Fibroblast of skin of right biceps (primary cell): ENCODE measurements at regions not wholly inside any gene's neighbourhood (a gene's known extent, or its start where the extent isn't known, plus 50 kb on each side); places are given as distances from the start of the nearest gene placed in this dataset.
A peak's percentile ranks its signal among the peaks of the same experiment; 100 is the strongest.
"Not testable (repeated sequence)": the region's sequence is repeated elsewhere in the genome, so short reads cannot be mapped to it uniquely, and the experiment has no call there.

Experiments
- DNase-seq: peaks from one replicate; pipeline ENCODE4 v3.0.0-alpha.2; 2013

DNA sequence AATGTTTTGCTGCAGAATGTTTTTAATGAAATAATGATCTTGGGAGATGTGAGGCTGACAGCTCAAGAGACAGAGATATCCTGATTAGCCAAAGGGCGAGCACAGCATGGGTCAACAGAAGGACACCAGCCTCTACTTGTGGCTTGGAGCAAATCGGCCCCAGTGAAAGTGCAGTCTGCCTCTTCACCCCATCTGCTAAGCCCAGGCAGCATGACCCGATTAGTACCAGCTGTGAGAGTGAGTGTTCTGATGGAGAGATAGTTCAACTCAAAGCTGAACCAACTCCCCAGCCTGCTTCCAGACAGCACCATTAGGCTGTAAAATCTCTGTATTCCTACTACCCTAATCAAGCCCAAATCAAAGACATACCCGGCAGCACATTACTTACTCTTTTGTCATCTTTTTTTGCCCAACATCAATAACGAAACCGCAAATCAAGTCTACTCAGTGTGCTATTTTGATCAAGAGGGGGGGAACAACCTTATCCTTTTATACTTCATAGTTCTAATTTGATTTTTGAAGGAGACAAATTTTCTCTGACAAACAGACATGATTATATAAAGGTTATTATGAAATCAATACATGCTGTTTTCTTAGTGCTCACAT lies 514.1 kb upstream of the NRSN1 start:
- peak; percentile 6 for DNase-seq

DNA sequence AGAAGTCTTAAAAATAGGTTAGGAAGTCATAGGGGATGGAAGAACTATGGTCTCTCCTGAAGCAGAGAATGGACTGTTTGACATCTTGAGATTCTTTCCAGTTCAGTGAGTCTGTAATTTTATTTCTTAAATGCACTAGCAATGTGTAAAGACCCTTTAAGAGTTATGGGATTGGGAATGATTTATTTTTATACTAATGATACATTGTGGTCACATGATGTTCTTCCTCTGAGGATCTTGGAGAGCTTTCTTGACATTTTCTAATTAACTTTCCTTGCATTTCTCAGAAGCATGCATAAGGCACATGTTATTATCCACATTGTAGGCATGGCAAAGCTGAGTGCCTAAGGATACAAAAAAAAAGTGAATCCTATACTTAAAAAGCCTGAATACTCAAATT lies 507.6 kb upstream of the NRSN1 start:
- no peak for DNase-seq

DNA sequence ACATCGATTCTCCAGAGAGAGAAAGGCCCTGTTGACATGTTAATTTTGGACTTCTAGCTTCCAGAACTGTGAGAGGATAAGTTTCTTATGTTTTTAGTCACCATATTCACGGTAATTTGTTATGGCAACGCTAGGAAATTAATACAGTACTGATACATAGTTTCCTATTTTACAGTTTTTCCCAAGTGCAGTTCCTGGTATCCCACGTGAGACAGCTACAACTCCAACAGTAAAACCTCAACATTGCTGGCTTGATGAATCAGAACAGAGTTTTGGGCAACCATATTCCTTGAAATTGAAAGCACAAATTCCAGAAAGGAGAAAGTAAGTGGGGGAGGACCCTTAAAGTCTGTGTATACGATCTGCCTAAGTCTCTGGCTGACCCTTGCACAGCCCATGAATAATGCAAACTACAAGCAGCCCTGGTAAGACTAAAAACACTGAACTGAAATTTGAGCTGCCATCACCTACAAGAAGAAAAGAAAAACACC lies 505.1 kb upstream of the NRSN1 start:
- peak; percentile 86 for DNase-seq

DNA sequence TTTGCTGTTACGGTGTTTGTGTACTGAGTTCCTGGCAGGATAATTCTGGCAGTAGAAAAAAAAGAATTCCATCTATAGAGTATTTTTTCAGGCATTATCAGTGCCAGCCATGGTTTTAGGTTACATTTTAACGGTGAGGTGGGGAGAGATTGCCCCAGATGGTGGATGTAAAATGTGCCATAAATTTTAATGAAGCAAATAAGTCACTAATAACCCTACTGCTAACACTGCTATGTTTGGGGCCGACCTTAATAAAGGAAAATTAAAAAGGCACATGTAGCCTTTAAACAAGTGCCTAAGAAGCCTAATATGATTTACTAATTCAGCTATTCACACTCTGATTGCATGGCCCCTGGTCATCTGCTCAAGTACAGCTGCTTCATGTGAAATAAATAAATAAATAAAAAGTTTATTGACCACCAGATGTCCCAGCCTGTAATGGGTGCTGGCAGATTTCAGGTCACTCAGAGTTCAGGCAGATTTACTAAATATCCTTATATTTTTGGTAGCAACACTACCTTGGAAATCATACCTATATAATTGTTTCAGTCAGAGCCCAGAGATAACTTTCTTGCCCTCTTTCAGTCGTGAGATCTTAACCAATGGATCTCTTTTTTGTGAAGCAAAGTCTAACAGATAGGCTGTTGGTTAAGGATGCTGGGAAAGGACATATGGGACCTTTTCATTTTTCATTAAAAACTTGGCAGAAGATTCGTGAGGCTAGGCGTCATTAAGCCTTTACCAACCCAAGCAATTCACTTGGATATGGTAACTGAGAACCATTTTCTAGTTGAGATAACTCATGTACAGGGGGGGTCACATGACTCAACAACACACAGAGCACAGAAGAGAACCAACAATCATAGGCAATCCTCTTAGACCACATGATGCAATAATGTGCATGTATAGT lies 495.0 kb upstream of the NRSN1 start:
- no peak for DNase-seq

DNA sequence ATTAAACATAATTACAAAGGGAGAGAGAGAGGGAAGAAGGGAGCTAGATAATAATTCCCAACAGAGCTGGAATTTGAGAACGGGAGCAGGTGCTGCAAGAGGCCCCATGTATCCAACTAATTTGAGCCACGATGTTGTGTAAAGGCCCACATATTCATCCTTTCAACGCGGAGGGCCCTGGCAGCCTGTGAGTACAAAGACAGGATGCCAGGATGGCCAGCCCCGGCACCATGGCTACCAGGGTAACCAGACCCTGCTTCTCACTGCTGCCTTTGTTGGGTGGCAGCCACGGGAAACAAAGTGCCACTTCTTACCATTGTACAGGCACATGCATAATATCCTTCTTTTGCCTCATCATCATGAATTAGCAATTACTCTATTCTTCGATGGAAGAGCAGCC lies 492.0 kb upstream of the NRSN1 start:
- no peak for DNase-seq

DNA sequence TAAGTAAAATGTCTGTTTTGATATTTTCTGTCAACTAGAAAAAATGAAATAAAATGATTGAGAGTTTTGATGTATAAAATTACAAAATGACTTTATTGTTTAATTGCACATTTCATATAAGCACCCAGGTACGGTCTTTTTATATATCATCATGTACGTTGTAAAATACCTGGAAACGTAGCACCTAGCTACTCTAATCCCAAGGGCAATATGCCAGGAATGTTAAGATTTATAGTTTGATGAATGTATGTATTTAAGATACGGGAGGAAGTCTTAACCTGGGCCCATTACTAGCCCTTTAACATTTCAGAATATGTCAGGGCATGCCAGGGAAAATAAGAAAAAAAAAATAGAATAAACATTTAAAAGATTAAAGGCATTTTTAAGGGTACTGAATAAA lies 490.9 kb upstream of the NRSN1 start:
- no peak for DNase-seq

DNA sequence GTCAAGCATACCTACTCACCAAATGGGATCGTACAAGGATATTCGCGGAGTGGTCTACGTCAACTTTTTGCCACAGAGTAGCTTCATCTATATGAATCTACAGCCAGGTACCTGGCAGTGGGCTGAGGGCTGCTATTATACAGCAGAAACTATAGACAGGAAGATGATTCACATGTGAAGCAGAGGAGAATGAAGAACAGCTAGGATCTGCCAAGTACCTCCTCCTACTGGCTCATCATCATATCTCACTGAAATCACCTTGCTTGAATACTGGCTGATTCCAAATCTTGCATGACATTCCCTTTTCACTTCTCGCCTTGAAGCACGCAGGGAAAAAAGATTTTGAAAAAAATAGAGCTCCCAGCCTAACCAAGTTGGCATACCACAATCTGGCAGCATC lies 488.7 kb upstream of the NRSN1 start:
- no peak for DNase-seq

DNA sequence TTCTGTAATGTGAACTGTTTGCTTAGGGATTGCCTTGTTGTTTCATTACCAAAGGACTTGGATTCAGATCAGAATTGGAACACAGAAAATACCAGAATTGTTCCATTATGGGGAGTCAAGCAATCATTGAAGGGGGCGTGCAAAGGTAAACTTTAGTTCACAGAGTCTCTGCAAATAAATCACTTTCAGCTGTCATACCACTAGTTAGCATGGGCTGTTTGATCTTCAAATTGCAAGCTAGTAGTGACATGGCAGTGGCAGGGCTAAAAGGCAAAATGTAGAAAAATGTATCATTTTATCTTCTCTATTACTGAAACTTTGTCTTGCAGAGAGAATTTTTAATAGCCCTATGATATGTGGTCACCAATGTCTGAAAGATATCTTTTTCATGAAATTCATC lies 483.2 kb upstream of the NRSN1 start:
- DNase-seq: no peak

DNA sequence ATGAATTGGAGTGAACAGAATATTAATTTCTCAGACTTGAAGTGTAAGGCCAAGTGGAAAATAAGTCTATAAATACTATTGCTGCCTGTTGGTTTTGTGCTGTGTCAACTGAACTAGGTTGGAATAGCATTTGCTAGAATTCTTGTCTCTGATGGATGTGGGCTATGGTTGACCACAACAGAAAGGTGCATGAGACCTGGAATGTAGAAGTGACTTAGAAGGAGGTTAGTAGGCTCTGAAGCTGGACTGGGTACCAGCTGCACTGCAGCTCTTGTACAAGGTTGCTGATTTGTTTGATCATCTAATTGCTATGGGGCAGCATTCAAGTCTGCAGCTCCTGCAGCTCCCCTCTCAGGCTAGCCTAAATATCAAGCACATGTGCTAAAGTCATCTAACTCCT lies 479.0 kb upstream of the NRSN1 start:
- DNase-seq: no peak

DNA sequence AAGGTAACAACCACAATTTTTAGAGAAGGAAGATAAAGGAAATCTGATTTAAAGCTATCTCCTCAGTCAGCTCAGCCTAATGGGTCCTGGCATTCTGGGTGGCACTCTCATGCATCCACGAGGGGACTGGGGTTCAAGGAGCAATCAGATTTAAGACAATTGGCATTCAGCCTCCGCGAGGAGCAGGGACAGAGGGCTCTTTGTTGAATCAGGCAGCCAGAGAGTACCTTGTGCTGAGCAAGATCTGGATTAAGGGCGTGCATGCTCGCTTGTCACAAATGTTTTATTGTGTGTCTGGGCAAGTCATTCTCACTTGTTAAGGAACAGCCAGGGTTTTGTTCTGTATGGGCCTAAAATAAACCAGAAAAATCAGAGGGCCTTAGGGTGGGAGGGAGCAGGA lies 475.3 kb upstream of the NRSN1 start:
- no peak for DNase-seq

DNA sequence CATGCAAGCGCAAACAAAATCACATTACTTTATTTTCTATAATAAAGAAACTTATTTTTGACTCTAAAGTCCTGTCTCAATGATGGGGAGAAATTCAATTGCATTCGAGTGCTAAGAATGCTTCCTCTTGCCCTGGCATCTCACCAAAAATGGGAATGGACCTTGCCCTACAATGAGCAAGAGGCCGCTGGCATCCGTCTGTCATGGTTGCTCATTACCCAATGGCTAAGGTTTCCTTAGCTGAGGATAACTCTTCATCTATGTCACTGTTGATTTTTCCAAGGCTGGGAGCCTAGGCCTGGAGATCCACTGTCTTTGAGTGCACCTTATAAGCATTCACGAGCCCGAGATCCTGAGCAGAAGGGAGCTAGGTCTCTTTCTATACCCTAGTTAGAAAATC lies 471.3 kb upstream of the NRSN1 start:
- no peak for DNase-seq

DNA sequence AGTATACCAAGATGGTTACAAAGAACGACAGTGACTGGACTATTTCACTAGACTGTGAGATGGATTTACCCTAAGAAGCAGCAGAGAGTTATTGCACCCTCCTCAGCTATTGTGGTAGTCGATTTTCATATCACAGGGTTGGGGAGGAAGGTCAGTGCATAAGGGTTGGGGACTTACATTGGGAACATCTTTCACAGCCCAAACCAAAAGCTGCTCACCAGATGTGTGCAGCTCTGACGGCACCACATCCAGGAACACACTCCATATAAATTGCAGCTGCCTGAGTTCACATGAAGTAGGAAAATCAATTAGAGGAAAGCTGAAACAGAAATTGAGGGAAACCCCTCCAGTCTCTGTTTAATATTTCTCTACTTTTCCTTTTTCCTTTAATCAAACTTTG lies 470.5 kb upstream of the NRSN1 start:
- no peak for DNase-seq

DNA sequence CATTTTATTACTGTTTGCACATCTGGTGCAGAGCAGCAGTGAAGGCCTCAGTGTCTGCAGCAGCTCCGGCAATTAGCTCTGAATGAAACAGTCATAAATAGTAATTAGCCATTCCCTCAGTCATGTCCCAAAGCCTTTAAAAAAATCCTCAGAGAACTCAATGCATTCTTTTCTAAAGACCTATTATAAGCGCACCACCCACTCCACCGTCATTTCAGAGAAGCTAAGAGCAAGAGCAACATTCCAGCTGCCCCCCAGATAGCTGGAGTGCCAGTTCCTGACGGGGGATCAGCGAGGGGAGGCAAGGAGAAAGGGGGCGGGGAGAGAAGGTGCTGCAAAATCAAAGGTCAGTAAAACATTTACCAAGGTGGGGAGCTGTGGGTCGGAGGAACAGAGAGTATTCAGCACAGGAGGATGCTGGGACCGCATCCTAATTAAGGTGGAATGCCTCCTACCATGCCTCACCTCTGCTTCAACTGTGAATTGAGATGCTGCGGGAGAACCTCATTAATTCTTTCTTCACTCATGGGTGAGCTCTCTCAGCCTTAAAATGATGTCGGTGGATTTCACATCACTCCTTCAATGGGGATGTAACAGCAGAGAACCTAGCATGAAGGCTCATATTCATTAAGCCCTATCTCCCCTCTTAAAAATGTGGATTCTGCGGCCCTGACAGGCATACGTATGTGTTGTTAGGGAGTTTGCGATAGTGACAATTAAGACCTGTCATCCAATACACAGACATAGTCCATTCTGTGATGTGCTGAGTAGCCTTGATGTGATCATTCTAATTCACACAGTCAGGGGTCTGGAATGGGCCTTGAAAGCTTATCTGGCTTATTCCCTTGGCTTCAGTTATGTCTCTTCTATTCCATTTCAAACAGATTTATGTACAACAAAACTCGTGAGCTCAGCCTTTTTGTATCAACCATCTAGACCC lies 469.5 kb upstream of the NRSN1 start:
- DNase-seq: peak; percentile 5

DNA sequence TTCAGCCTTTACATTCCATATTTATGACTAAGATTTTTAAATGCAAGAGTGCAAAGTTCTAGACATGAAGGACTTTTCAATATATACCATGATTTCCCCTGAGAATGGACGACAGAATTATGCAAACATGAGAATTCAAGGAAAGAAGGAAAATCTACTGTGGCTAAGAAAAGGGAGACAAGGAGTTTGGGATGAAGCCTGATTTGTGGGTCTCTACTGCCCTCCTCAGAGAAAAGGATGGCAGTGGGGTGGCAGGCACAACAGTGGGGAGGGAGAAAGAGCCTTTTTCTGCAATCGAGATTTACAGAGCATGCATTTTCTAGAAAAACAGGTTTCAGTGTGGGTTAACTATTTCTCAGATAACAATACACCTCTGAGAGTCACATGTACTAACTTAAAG lies 466.9 kb upstream of the NRSN1 start:
- DNase-seq: peak; percentile 30

DNA sequence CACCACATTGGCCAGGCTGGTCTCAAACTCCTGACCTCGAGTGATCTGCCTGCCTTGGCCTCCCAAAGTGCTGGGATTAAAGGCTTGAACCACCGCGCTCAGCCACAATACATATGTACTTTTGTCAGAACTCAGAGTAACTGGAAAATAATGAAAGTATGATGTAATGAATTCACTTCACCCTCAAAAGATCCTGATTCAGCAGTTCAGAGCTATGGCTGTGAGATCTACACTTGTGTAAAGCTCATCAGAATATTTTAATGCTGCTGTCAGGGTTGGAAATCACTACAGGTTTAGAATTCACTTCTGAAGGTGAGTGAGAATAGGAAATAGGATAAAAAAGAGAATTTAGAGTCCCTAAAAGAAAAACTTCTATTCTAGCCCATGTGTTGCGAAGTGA lies 464.5 kb upstream of the NRSN1 start:
- no peak for DNase-seq

DNA sequence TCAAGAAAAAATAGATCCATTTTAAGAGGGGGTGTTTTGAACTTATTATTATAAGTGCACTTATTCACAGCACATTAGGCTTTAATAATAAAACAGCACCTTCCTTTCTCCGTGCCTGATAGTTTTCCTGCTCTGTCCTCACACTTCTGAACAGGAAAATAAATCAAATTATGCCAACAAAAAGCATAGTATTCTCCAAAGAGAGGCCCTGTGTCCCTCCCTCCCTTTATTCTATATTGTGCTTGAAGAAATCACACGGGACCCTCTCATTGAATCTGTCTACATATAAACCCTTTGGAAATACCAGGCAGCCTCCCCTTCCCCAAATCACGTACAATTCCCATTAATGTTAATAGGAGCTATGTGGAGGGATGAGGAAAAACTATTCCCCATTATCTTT lies 462.9 kb upstream of the NRSN1 start:
- no peak for DNase-seq

DNA sequence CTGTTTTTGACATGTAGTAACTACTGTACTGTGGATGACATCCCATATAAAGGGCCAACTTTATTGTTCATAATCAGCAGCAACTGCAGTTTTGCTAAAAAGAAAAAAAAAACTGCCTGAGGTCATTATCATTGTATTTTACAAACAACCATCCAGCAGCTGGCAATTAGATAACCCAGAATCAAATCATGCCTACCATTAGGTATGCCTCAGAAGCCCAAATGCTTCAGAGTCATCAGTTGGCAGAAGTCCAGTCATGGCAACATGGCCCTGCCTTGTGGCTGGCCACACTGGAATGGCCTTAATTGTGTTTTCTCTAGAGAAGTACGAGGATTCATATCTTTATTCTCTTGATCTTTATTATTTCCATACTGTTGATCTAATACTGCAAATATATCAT lies 462.4 kb upstream of the NRSN1 start:
- no peak for DNase-seq

DNA sequence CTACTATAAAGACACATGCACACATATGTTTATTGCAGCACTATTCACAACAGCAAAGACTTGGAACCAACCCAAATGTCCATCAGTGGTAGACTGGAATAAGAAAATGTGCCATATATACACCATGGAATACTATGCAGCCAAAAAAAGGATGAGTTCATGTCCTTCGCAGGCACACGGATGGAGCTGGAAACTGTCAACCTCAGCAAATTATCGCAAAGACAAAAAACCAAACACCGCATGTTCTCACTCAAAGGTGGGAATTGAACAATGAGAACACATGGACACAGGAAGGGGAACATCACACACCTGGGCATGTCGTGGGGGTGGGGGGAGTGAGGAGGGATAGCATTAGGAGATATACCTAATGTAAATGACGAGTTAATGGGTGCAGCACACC lies 460.1 kb upstream of the NRSN1 start:
- DNase-seq: not testable (repeated sequence)

DNA sequence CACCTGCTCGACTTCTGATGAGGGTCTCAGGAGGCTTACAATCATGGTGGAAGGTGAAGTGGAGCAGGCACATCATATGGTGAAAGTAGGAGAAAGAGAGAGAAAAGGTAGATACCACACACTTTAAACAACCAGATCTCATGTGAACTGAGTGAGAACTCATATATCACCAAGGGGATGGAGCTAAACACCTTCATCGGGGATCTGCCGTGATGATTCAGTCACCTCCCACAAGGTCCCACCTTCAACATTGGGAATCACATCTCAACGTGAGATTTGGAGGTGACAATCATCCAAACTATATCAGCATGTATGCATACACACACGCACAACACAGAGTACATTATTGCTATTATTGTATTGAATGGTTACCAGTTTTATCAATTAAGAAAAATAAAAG lies 453.3 kb upstream of the NRSN1 start:
- no peak for DNase-seq

DNA sequence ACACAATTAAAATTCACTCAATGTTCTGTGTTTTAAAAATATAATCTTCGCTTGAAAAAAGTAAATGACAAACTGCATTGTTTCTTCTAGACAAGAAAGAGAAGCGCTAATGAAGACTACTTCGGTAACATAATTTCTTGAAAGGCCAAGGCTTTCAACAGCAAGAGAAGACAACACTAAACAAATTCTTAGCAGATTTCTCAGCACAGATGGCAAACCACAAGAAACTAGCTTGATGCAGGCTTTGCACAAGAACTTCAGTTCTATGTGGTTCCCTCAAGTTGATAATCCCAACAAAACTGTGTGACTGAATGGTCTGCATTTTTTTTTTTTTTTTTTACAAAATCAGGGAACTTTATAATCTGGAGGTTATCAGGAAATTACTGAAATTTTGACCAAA lies 447.4 kb upstream of the NRSN1 start:
- DNase-seq: no peak

DNA sequence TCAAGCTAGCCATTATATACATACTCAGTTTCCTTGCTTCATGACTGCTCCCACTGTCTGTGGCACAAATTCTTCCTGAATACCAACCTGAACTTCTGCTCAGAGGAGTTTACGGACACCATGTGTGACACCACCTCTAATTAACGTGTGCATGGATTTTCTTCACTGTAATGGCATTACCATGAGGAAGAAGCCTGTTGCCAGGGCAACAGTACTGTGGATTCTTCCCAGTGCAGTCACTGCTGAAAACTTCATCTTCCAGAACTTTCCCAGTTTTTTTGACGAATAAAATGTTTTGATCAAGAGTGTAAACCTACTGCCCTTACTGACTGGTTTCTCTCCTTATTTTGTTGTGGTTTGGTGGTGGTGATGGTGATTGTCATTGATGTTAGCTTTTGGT lies 444.3 kb upstream of the NRSN1 start:
- DNase-seq: no peak

DNA sequence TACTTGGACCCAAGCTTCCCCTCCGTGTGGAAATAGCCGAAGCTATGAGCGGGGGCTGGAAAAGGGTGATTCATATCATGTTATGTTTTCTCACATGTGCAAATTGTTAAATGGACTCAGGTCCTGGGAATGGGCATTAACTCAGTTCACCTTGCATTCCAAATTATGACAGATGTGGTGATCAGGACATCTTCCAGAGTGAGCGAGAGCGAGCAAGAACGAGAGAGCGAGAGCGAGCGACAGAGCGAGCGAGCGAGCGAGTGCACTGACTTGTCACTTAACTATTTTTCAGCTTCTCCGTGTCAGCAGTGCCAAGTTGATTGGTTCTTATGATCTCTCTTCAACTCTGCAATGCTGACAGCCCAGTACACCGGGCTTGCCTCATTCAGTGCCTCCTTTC lies 437.4 kb upstream of the NRSN1 start:
- peak; percentile 34 for DNase-seq

DNA sequence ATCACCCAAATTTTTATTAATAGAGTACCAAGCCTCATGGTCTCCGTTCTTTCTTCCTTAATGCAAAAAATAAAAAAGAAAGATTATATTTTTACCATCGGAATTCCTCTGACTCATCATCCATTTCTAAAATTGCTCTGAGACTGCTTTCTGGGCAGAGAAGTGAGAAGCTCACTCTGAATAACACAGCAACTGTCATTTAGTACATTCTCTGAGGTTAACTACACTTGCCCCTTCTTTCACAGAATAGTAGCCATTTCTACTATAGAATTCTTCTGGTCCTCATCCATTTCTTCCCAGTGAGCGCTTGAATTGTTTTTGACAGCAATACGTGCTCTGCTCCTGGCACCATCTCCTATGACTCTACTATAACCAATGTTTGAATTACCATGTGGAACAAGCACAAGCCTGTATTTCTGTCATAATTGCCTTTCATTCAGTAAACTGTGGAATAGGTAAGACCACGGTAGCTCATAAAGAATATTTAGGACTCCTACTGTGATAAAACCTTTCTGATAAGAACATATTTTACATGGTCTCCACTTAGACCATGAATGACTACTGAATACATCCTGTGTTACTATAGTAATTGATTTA lies 435.5 kb upstream of the NRSN1 start:
- DNase-seq: peak; percentile 12
